ENCODE measurements at regions not wholly inside any gene's neighbourhood (a gene's known extent, or its start where the extent isn't known, plus 50 kb on each side); places are given as distances from the start of the nearest gene placed in this dataset.
"Not testable (repeated sequence)": the region's sequence is repeated elsewhere in the genome, so short reads cannot be mapped to it uniquely, and the experiment has no call there.

DNA sequence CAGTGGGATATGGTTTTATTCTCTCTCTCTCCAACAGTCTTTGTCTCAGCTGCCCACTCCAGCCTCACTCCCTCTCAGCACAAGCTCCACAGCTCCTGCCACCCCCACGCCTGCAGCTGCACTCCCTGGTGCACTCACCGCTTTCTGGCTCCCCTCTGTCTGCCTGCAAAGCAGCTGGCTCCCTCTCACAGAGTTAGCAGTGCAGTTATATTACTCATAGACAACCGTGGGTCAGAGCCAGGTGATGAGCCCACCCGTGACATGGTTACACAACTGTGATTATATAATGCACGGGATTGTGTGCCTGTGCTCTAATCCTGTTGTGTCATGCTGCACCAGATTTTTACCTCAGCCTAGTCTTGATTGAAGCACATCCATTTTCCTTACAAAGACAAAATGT is 276.9 kb upstream of the CHAC2 start:
- no peak for FAIRE-seq

DNA sequence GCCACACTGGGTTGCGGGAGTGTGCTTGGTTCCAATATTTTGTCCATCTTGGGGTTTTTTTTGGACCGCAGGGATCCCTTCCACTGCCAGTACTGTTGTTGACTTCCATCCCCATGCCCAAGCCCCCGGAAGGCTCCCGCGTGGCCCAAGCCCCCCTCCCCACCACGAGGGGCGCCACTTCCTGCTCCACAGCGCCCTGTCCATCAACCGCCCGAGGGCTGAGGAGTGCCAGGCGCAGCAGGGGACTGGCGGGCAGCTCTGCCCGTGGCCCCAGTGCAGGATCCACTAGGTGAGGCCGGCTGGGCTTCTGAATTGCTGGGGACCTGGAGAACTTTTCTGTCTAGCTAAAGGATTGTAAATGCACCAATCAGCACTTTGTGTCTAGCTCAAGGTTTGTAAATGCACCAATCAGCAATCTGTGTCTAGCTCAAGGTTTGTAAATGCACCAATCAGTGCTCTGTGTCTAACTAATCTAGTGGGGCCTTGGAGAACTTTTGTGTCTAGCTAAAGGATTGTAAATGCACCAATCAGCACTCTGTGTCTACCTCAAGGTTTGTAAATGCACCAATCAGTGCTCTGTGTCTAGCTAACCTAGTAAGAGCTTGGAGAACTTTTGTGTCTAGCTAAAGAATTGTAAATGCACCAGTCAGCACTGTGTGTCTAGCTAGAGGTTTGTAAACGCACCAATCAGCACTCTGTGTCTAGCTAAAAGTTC is 281.3 kb upstream of the CHAC2 start:
- not testable (repeated sequence) for FAIRE-seq

- no peak for FAIRE-seq
Measured at GRCh38 chr2:53485021-53485728, 282.4 kb upstream of the CHAC2 start.

- FAIRE-seq, result no peak
Measured at GRCh38 chr2:53484531-53484930, 283.1 kb upstream of the CHAC2 start.

DNA sequence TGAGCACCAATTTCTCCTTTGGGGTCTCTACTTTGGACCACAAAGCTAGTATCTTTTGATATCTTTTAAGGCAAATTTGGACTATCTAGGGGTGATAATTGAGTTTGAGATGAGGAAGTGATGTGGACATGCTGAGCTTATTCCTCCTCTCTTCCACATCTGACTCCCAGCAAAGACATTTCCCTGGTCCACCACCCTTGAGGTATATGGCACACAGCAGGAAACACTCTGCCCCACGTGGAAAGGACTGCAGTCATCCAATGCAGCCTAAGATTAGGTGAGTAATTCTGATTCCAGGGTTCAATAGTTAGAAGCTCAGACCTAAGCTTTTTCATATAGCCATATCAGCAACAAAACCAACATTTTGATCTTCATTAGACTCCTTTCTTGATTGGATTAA is 290.1 kb upstream of the CHAC2 start:
- no peak for FAIRE-seq

- FAIRE-seq, result no peak
Measured at GRCh38 chr2:53476834-53477233, 290.8 kb upstream of the CHAC2 start.

GRCh38 chr2:53475766-53476165 is 291.8 kb upstream of the CHAC2 start:
- no peak for FAIRE-seq

GRCh38 chr2:53475321-53475720 is 292.3 kb upstream of the CHAC2 start:
- no peak for FAIRE-seq

GRCh38 chr2:53474914-53475313 is 292.7 kb upstream of the CHAC2 start:
- no peak for FAIRE-seq

DNA sequence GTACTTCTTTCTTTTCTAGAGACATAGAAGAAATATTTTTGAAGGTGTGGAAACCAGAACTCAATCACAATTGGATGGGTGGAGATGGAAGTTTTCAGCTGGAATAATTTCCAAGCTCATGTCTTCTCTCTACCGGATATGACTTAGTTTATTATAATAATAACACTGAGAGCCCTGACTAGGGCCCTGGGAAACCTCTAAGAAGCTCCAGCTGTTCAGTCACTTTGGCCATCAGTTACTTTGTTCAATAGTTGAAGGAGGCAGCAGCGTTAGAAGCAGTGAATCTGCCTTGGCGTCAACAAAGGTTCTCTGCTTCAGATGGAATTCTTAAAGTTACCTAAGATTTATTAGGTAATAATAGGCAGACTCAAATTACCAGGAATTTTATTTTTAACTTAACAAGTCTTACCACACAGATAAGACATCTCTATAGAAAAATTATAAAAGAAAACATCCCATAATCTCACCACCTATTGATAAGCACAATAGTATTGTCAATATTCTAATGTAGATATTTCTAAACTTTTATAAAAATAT is 293.8 kb upstream of the CHAC2 start:
- FAIRE-seq, result no peak

DNA sequence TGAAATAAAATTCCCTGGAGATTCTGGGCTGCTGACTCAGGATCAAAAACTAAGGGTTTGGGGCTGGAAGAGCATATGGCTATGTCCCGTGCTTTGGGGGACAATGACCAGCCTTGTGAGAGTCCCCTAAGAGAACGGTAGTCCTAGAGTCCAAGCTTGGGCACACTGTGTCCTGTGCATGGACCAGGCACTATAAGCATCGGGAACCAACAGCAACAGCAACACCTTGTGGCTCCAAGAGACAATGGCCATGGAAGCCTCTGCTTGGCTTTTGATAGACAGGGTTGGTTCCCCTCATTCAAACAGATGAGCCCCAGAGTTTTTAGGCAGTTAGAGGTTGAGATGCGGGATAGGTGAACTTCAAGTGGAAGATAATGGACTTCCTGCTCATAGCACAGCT is 294.4 kb upstream of the CHAC2 start:
- no peak for FAIRE-seq

GRCh38 chr2:53467467-53468180 is 300.0 kb upstream of the CHAC2 start:
- no peak for FAIRE-seq

GRCh38 chr2:53463806-53464726 is 303.5 kb upstream of the CHAC2 start:
- FAIRE-seq, result no peak

- no peak for FAIRE-seq
Measured at GRCh38 chr2:53460937-53461336, 306.7 kb upstream of the CHAC2 start.

DNA sequence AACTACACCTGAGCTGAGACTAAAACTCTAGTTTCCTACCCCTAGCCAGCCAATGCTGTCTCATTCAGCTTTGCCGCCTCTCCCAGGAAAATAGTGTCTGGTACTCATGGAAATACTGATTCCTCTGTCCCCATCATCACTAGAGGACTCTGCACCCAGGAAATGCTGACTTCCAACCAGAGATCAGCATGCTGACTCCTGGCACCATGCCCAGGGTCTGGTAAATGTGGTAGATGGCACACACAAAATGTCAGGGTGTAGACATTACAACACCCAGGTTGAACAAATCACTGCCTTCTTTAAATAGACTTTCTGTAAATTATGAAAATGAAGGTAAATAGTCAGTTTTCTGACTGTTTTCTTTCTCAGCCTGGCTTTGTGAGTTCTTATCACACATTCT is 307.3 kb upstream of the CHAC2 start:
- no peak for FAIRE-seq

DNA sequence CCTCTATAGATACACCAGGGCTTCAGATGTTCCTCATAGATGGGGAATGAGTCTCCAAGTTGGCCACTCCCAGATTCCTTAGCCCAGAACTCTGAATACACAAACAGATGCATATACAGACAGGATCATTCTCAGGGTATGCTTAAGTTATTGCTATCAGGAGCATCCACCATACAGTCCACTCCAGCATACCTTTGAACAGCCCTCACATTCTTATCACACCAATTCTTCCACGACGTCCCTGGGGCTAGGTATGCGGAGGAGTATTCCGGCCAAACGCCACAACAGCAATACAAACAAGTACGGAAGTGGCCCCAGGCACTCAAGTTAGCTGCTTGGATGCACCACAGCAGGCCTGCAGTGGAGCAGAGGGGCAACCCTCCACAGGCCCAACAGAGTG is 312.5 kb upstream of the CHAC2 start:
- no peak for FAIRE-seq

DNA sequence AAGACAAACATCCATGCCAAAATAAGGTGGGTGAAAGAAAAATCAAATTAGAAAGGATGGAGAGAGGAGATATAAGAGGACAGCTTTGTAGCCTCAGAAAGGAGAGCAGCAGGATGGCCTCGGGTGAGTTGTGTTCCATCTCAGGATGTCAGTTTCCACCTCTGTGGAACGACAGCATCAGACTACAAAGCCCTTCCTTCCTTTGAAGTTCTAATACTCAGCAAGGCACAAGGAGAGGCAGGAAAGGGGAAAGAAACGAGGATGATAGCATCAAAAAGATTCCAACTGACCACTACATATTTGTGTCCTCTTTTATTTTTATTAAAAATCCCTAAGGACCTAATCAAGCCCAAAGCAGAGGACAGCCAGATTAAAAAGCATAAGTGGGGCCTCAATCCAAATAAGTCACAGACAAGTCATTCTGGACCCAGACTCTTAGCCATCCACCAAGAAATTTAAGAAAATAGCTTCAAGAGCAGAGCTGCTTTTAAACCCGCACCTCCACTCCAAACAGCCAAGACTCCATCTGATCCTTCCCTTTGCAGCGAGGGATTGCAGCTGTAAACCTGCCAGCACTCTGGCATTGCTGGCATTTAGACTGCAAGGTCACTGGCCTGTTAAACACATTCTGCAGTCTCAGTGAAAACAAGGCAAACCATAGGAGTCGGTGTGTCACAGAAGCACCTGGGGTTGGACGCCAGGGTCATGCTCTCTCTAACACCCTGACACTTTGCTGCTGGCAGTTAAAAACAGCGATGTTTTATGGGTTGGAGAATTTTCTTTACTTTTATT is 314.5 kb upstream of the CHAC2 start:
- FAIRE-seq, result no peak

- FAIRE-seq, result no peak
Measured at GRCh38 chr2:53452400-53452799, 315.2 kb upstream of the CHAC2 start.

GRCh38 chr2:53450923-53451322 is 316.7 kb upstream of the CHAC2 start:
- no peak for FAIRE-seq

GRCh38 chr2:53448591-53448990 is 319.0 kb upstream of the CHAC2 start:
- FAIRE-seq, result no peak

DNA sequence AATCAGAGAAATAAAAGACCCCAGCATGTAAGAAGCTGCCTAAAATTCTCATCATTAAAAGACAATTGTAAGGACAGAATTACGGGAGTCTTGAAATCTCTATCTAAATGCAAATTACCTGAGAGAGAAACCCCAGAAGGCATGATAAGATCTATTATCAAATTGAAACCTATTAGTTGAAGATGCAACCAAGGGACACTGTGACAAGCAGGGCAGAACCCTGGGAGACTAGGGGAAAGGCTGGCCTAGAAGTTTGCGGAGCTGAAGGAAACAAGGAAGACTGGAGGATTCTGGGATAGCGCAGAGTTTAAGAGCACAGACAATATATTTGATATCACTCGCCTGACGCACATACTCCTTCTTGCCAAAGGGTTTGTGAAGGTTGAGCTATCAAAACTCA is 319.5 kb upstream of the CHAC2 start:
- no peak for FAIRE-seq
